Loucy (cell line): ENCODE measurements at regions not wholly inside any gene's neighbourhood (a gene's known extent, or its start where the extent isn't known, plus 50 kb on each side); places are given as distances from the start of the nearest gene placed in this dataset.

Experiments used
- H2AFZ ChIP-seq: fragments of 200-600 bp; sonication (generic); 2 replicates; pipeline ENCODE4 v1.6.0; 2016; ENCODE audit warnings: antibody characterized with exemption, mild to moderate bottlenecking, low read length, moderate library complexity
- H3F3A ChIP-seq: fragments of 200-600 bp; 2 replicates; pipeline ENCODE4 v1.6.0; 2016; ENCODE audit warnings: antibody characterized with exemption, low read depth, mild to moderate bottlenecking
- H3K27me3 ChIP-seq: fragments of 200-600 bp; sonication (generic); 2 replicates; pipeline ENCODE4 v1.6.1; 2014; ENCODE audit warnings: low read length, mild to moderate bottlenecking; ENCODE audit not compliant: insufficient read depth, poor library complexity, severe bottlenecking
- H3K36me3 ChIP-seq: fragments of 200-600 bp; sonication (generic); 2 replicates; pipeline ENCODE4 v1.6.1; 2016; ENCODE audit warnings: low read length; ENCODE audit not compliant: insufficient read depth
- H3K4me1 ChIP-seq: fragments of 200-600 bp; sonication (generic); 2 replicates; pipeline ENCODE4 v1.5.1; 2014; ENCODE audit warnings: low read length, mild to moderate bottlenecking; ENCODE audit not compliant: insufficient read depth, poor library complexity, severe bottlenecking
- H3K4me2 ChIP-seq: fragments of 200-600 bp; sonication (generic); 2 replicates; pipeline ENCODE4 v1.6.0; 2014; ENCODE audit warnings: antibody characterized with exemption, low read length, low read depth, mild to moderate bottlenecking; ENCODE audit not compliant: poor library complexity, severe bottlenecking
- H3K4me3 ChIP-seq: fragments of 200-600 bp; sonication (generic); 2 replicates; pipeline ENCODE4 v1.5.1; 2014; ENCODE audit warnings: low read length, mild to moderate bottlenecking, mixed read lengths; ENCODE audit not compliant: poor library complexity, severe bottlenecking
- H3K79me2 ChIP-seq: fragments of 200-600 bp; sonication (generic); 2 replicates; pipeline ENCODE4 v1.6.1; 2014; ENCODE audit warnings: low read length; ENCODE audit not compliant: insufficient read depth
- H3K9ac ChIP-seq: fragments of 200-600 bp; sonication (generic); 2 replicates; pipeline ENCODE4 v1.6.0; 2014; ENCODE audit warnings: mild to moderate bottlenecking, low read depth, low read length, moderate library complexity; ENCODE audit not compliant: poor library complexity, severe bottlenecking
- H3K9me2 ChIP-seq: fragments of 200-600 bp; sonication (generic); replicated peaks from 2 replicates; pipeline ENCODE4 v1.6.1; 2016; ENCODE audit warnings: low read depth, low read length, mixed read lengths
- H3K9me3 ChIP-seq: fragments of 200-600 bp; sonication (generic); 2 replicates; pipeline ENCODE4 v1.6.1; 2014; ENCODE audit warnings: mild to moderate bottlenecking, antibody characterized with exemption, low read length, low read depth; ENCODE audit not compliant: insufficient read depth
- H4K20me1 ChIP-seq: fragments of 200-600 bp; sonication (generic); 2 replicates; pipeline ENCODE4 v1.6.0; 2014; ENCODE audit warnings: antibody characterized with exemption, low read length, mild to moderate bottlenecking; ENCODE audit not compliant: insufficient read depth, poor library complexity, severe bottlenecking
- EZH2phosphoT487 ChIP-seq: fragments of 200-600 bp; IDR thresholded peaks from 2 replicates; pipeline ENCODE4 v1.6.1; 2018; ENCODE audit warnings: antibody characterized with exemption, mild to moderate bottlenecking, moderate library complexity, borderline replicate concordance
- TF ChIP-seq, protein P1 (sequence below): fragments of 200-600 bp; sonication (generic); conservative IDR thresholded peaks from 2 replicates; pipeline ENCODE4 v1.5.1; 2014; ENCODE audit warnings: mild to moderate bottlenecking, antibody characterized with exemption, low read length

DNA sequence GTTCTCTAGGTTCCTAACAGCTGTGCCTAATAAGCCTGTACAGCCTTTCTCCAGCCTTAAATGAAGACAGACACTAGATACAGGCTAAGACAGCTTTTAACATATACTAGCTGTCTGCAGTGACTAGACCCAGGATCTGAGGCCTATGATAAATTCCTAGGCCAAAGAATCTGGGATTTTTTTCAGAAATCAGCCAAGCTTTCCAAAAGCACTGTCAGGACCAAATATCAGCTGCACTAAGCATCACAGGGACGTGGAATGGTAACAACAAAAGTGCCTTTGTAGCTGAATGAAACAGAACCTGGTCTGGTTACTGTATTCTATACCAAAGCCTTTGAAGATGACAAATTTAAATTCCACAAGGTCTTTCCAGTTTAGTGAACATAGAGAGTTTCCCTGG, 77.9 kb upstream of the DOCK9 start:
- Histone ChIP-seq H3K4me2 (no peak overlapping the region), H3K9ac (no peak overlapping the region)

DNA sequence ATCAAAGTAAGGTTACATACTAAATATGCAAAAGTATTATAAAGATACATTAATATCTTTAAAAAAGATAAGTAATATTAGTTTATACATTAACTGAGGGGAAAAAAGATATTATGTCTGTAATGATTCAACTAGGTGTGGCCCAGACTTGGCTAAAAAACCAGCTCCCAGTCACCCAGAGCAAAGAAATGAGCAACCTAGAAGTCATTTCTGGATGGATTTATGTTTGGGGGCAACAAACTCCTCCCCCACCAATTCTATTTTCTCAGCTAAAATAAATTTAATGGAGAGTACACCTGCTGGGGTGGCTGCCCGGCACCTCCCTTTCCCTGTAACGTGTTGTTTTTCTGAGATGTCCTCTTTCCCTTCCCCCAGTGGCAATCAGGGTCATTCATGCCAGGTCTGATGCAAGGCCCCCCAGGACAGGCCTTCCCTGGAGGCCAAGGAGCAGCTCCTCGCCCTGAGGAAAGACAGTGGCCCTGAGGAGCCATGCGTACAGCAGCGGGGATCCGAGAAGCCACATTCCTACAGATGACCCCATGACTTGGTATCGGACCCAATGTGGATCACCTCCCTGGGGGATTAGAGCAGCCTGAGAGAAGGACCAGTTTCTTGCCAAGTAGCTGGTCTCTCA, 78.6 kb upstream of the DOCK9 start:
- no peak overlapping the region for H2AFZ ChIP-seq
- H3K79me2 ChIP-seq, result no peaks in the 10 kb centered on the region
- H3F3A ChIP-seq, result no peaks in the 10 kb centered on the region
- H4K20me1 ChIP-seq, result no peaks in the 10 kb centered on the region
- peaks cover 40% of the 10 kb centered on the region for H3K4me1 ChIP-seq
- no peak overlapping the region for H3K9ac ChIP-seq
- H3K27me3 ChIP-seq, result no peaks in the 10 kb centered on the region
- TF ChIP-seq EZH2phosphoT487, result no peak
- TF ChIP-seq, protein P1, sequence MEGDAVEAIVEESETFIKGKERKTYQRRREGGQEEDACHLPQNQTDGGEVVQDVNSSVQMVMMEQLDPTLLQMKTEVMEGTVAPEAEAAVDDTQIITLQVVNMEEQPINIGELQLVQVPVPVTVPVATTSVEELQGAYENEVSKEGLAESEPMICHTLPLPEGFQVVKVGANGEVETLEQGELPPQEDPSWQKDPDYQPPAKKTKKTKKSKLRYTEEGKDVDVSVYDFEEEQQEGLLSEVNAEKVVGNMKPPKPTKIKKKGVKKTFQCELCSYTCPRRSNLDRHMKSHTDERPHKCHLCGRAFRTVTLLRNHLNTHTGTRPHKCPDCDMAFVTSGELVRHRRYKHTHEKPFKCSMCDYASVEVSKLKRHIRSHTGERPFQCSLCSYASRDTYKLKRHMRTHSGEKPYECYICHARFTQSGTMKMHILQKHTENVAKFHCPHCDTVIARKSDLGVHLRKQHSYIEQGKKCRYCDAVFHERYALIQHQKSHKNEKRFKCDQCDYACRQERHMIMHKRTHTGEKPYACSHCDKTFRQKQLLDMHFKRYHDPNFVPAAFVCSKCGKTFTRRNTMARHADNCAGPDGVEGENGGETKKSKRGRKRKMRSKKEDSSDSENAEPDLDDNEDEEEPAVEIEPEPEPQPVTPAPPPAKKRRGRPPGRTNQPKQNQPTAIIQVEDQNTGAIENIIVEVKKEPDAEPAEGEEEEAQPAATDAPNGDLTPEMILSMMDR, result no peak
- no peak overlapping the region for H3K4me2 ChIP-seq
- no peak overlapping the region for H3K4me3 ChIP-seq
- H3K9me2 ChIP-seq, result no peaks in the 10 kb centered on the region
- no peaks in the 10 kb centered on the region for H3K9me3 ChIP-seq
- H3K36me3 ChIP-seq, result no peaks in the 10 kb centered on the region

More for the DNA sequence above, 77.9 kb upstream of the DOCK9 start:
- Histone ChIP-seq H2AFZ (no peak overlapping the region), H3K36me3 (no peaks in the 10 kb centered on the region), H3K9me2 (no peaks in the 10 kb centered on the region), H3K79me2 (no peaks in the 10 kb centered on the region), H3K27me3 (no peaks in the 10 kb centered on the region), H4K20me1 (no peaks in the 10 kb centered on the region), H3K4me3 (no peak overlapping the region), H3F3A (no peaks in the 10 kb centered on the region), H3K9me3 (no peaks in the 10 kb centered on the region), H3K4me1 (peaks cover 47% of the 10 kb centered on the region)
- no peak for TF ChIP-seq EZH2phosphoT487
- TF ChIP-seq, protein P1, result no peak

DNA sequence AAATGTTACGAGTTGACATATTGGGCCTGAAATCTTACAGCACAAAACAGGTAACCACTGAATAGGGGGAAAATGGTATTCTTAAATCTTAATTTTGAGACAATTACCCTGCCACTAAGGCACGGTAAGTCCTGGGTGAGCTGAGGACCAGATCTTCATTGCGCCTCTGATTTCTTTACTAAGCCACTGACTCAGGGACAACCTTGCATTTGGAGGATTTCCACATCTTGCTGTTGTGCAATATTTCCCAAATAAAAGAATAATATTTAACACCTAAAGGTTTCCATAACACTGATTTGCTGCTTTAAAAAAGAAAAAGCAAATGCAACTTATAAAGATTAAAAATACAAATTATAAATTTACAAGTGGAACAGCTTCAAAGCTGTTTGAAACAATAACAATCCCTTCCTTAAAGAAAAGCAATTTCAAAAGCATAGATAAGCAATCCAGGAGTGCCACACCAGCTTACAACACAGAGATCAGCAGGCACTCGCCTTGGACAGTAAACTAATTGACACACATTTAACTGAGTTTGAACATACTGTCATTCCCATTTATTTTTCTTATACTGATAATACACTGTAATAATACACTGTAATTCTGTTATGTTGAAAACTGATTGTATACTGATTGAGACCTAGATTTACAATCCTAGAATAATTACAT, 79.6 kb upstream of the DOCK9 start:
- no peak overlapping the region for H3K9ac ChIP-seq
- H3K4me1 ChIP-seq, result peaks cover 30% of the 10 kb centered on the region
- no peak overlapping the region for H3K4me3 ChIP-seq
- no peaks in the 10 kb centered on the region for H3K9me3 ChIP-seq
- no peaks in the 10 kb centered on the region for H3K27me3 ChIP-seq
- no peaks in the 10 kb centered on the region for H3K9me2 ChIP-seq
- no peak overlapping the region for H2AFZ ChIP-seq
- TF ChIP-seq EZH2phosphoT487, result no peak
- TF ChIP-seq, protein P1, result no peak
- no peaks in the 10 kb centered on the region for H3F3A ChIP-seq
- no peaks in the 10 kb centered on the region for H3K79me2 ChIP-seq
- no peaks in the 10 kb centered on the region for H4K20me1 ChIP-seq
- no peaks in the 10 kb centered on the region for H3K36me3 ChIP-seq
- no peak overlapping the region for H3K4me2 ChIP-seq
